Pancreas (tissue), 10 donors: ENCODE measurements at regions not wholly inside any gene's neighbourhood (a gene's known extent, or its start where the extent isn't known, plus 50 kb on each side); places are given as distances from the start of the nearest gene placed in this dataset.

ENCODE experiments used
- ATAC-seq, 4 donors: fragments of 200-7000 bp; cut with Tn5 transposase; one replicate each; pipeline versions ENCODE4 v1.8.0 to v1.9.1; 2020; ENCODE audit warnings: mild to moderate bottlenecking in 4 of 4, moderate library complexity in 4 of 4
- DNase-seq, 6 donors: peaks; one replicate each; pipeline ENCODE4 v3.0.0-alpha.2; 2020
- FAIRE-seq: peaks from 2 replicates; lab custom pipeline; 2012; peaks lifted over from hg19 to GRCh38; lab: Jason Lieb, UNC
- H3K27ac ChIP-seq, 4 donors: fragments of 200-600 bp; sonication (generic); 1 replicate in 3 of 4; 2 replicates in 1 of 4; pipeline versions ENCODE4 v1.5.0 to v1.8.0; 2020
- H3K27me3 ChIP-seq, 4 donors: fragments of 200-600 bp; one replicate each; pipeline ENCODE4 v1.8.0; 2021
- H3K36me3 ChIP-seq, 3 donors: fragments of 200-600 bp; sonication (generic) in 1 of 3; one replicate each; pipeline versions ENCODE4 v1.5.0 to v1.8.0; 2020 to 2021
- H3K4me1 ChIP-seq, 3 donors: fragments of 200-600 bp; one replicate each; pipeline ENCODE4 v1.8.0; 2021
- H3K4me3 ChIP-seq, 4 donors: fragments of 200-600 bp; sonication (generic) in 2 of 4; one replicate each; pipeline versions ENCODE4 v1.5.0 to v1.8.0; 2020 to 2021
- H3K9me3 ChIP-seq, 4 donors: fragments of 200-600 bp; one replicate each; pipeline ENCODE4 v1.8.0; 2021
- WGBS, 2 donors: extraction: QIAGEN DNeasy Blood & Tissue Kit; methylation state at CpG; one replicate each; pipeline ENCODE4 v1.1.7; 2013; 5-methylcytosine and 5-hydroxymethylcytosine counted together
- intact Hi-C, 3 donors: fragments of 100-400 bp; cut with DNase I; formaldehyde crosslinking; loops; one replicate each; pipeline versions ENCODE4 v1.11.1 to v1.14.2; 2022
- TF ChIP-seq, protein P1 (sequence below), 4 donors: fragments of 200-600 bp; sonication (generic) in 3 of 4; IDR thresholded peaks; one replicate each; pipeline versions ENCODE4 v1.5.0 to v1.8.0; 2021; ENCODE audit warnings: antibody characterized with exemption in 4 of 4
- donor health status: healthy with polysubstance abuse.
- donor health status: DM: no; HTN: no; CAD: no; lungs with moderate emphysema.
- donor health status: DM: no; HTN: no; CAD: no.
- donor health status: control.
- donor health status: control.
- donor health status: Bipolar disorder and iron deficiency.
- donor health status: DM: yes; HTN: yes; CAD: no.
- donor health status: DM: no; HTN: no; CAD: no.
- donor health status: DM: no; HTN: no; CAD: no.
- donor health status: DM: yes; HTN: yes; CAD: no.

DNA sequence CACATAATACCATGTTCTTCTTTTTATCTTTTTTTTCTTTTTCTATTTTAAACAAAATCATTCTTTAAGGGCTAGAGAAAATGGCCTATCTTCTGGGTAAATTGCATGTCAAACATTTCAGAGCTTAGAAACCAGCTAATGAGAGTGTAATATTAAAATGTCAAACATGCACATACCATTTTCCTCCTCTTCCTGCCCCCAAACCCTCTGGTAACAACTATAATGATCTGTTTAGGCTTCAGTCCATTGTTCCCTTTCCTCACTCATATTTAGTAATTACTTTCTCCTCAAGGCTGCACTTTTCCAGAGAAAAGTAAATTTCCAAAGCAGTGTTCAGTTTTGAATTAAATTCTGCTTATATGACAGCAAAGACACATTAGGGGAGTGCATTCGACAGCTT is 224.3 kb upstream of the ROBO2 start:
- no peak for DNase-seq

DNA sequence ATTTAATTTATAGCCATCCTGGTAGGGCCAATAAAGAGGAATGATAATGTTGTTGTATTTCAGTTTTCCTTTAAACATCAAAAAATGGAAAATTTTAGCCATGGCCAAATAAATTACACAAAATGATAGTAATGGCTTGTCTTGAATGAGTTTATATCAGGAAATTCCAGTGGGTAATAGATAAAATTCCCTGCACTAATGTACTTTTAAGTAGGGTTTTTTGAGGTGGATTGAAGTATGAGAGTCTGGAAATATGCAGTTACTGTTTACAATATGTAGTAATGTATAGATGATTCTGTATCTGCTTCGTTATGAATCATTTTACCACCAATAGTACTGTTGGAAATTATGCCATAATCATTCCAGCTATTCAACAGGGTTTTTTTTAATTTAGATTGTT is 219.4 kb upstream of the ROBO2 start:
- Histone ChIP-seq H3K27me3 (no peaks in the 10 kb centered on the region), H3K4me1 (no peaks in the 10 kb centered on the region), H3K9me3 (no peaks in the 10 kb centered on the region), H3K27ac (no peak overlapping the region), H3K36me3 (no peaks in the 10 kb centered on the region), H3K4me3 (no peak overlapping the region)
- no peak for DNase-seq
- ATAC-seq = no peak
- FAIRE-seq = no peak
- intact Hi-C loops = no loop called here
- 70 to 86% methylated on average over 1 of the region's 1 CpG for WGBS, 2 donors
- TF ChIP-seq, protein P1, sequence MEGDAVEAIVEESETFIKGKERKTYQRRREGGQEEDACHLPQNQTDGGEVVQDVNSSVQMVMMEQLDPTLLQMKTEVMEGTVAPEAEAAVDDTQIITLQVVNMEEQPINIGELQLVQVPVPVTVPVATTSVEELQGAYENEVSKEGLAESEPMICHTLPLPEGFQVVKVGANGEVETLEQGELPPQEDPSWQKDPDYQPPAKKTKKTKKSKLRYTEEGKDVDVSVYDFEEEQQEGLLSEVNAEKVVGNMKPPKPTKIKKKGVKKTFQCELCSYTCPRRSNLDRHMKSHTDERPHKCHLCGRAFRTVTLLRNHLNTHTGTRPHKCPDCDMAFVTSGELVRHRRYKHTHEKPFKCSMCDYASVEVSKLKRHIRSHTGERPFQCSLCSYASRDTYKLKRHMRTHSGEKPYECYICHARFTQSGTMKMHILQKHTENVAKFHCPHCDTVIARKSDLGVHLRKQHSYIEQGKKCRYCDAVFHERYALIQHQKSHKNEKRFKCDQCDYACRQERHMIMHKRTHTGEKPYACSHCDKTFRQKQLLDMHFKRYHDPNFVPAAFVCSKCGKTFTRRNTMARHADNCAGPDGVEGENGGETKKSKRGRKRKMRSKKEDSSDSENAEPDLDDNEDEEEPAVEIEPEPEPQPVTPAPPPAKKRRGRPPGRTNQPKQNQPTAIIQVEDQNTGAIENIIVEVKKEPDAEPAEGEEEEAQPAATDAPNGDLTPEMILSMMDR (IDR thresholded peaks at IDR 0.05) = no peak

More for the DNA sequence above, 224.3 kb upstream of the ROBO2 start:
- WGBS, 2 donors = 41 to 56% methylated on average over 1 of the region's 1 CpG
- no peak for FAIRE-seq
- no peaks in the 10 kb centered on the region for H3K27me3 ChIP-seq
- H3K36me3 ChIP-seq = no peaks in the 10 kb centered on the region
- intact Hi-C loops = no loop called here
- ATAC-seq = no peak
- H3K4me1 ChIP-seq = no peaks in the 10 kb centered on the region
- H3K27ac ChIP-seq = no peak overlapping the region
- H3K4me3 ChIP-seq = no peak overlapping the region
- H3K9me3 ChIP-seq = no peaks in the 10 kb centered on the region
- TF ChIP-seq, protein P1 (IDR thresholded peaks at IDR 0.05) = no peak

DNA sequence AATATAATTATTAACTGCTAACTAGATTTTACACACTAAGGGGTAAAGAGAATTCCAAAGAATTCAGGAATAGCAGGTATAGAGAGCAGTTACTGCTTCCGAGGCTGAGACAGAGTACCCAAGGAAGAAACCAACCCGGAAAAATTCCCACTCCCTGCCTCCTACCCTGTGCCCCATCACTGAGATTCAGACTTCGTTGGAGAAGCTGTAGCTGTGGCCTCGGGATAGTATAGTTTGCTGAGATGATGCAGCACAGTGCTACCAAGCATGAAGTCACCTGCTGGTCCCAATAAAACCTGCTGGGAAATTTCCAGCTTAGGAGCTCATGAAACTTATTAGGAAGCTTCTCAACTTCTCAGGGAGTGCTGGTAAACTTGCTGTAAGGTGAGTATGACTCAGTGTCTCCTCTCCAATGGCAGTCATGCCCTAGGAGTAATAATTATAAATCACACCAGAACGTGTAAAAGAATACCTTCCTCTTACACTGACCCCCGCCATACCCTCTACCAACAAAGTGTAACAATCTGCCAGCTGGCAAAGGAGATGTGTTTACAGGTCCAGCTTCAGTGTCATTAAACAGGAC is 215.2 kb upstream of the ROBO2 start:
- H3K36me3 ChIP-seq = no peaks in the 10 kb centered on the region
- no peak overlapping the region for H3K27ac ChIP-seq
- 37 to 40% methylated on average over 6 of the region's 6 CpGs for WGBS, 2 donors
- H3K9me3 ChIP-seq = no peaks in the 10 kb centered on the region
- no peak overlapping the region for H3K4me3 ChIP-seq
- ATAC-seq (no peak), FAIRE-seq (no peak), DNase-seq (no peak)
- intact Hi-C loops = no loop called here
- no peaks in the 10 kb centered on the region for H3K4me1 ChIP-seq
- no peaks in the 10 kb centered on the region for H3K27me3 ChIP-seq
- TF ChIP-seq, protein P1 (IDR thresholded peaks at IDR 0.05) = no peak

DNA sequence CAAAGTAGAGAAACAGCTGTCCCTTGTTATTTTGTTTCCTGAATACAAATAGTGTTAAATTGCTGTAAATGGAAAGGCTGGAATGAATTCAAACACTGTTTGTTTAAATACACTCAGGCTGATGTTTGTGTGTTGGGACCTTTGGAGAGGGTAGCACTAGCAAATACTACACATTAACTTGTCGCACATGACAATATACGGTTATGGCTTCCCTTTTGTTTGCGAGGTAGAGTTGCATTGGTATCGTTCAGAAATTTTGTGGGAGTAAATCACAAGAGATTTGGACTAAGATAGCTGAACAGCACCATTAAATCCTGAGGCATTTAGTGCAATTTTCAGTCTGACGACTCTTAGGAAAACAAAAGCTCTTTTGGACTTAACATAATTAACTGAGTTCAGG is 213.0 kb upstream of the ROBO2 start:
- intact Hi-C loops = no loop called here
- 36 to 41% methylated on average over 5 of the region's 5 CpGs for WGBS, 2 donors
- no peak for ATAC-seq
- Histone ChIP-seq H3K36me3 (no peaks in the 10 kb centered on the region), H3K4me1 (no peaks in the 10 kb centered on the region), H3K4me3 (no peak overlapping the region), H3K9me3 (no peaks in the 10 kb centered on the region), H3K27ac (no peak overlapping the region), H3K27me3 (no peaks in the 10 kb centered on the region)
- TF ChIP-seq, protein P1 (IDR thresholded peaks at IDR 0.05) = no peak
- no peak for DNase-seq
- no peak for FAIRE-seq

DNA sequence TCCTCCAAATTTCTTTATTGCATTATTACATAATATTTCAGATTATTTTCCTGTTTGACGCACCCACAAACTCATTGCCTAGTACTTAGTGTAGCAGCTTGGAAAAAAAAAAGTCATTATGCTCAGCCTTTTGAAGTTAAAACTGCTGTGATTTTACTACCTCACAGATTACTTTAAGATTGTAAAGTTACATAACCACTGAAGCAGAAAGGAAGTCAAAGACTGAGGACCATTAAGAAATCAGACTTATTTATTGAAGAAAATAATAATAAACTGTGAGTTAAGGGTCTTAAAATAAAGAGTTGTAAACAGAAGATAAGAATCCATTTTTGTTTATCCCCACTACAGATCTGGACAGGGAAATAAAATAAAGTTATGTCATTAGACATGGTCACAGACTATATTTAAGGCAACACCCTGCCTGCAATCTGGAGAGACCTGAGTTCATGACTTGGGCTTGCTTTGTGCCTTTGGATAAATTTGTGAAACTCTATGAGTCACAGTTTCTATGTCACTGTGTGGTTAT is 212.1 kb upstream of the ROBO2 start:
- TF ChIP-seq, protein P1 (IDR thresholded peaks at IDR 0.05) = no peak
- intact Hi-C loops = no loop called here
- no peak overlapping the region for H3K4me3 ChIP-seq
- FAIRE-seq (no peak), ATAC-seq (no peak), DNase-seq (no peak)
- no peaks in the 10 kb centered on the region for H3K27me3 ChIP-seq
- H3K9me3 ChIP-seq = no peaks in the 10 kb centered on the region
- H3K4me1 ChIP-seq = no peaks in the 10 kb centered on the region
- 70 to 77% methylated on average over 1 of the region's 1 CpG for WGBS, 2 donors
- no peaks in the 10 kb centered on the region for H3K36me3 ChIP-seq
- H3K27ac ChIP-seq = no peak overlapping the region
